ENCODE measurements at regions not wholly inside any gene's neighbourhood (a gene's known extent, or its start where the extent isn't known, plus 50 kb on each side); places are given as distances from the start of the nearest gene placed in this dataset.

GRCh38 chr7:135847242-135847641 lies 98.6 kb upstream of the FAM180A start:
- no peaks in the 10 kb centered on the region for H3K27me3 ChIP-seq
- no peaks in the 10 kb centered on the region for H3K4me1 ChIP-seq
- H4K20me1 ChIP-seq = no peaks in the 10 kb centered on the region
- no peak for TF ChIP-seq Cebpa-rat (IDR thresholded peaks at IDR 0.05)
- no peak overlapping the region for H3K4me3 ChIP-seq
- no peak overlapping the region for H3K4me2 ChIP-seq
- H3K9me3 ChIP-seq = no peaks in the 10 kb centered on the region
- H3K27ac ChIP-seq = no peak overlapping the region
- H3K9ac ChIP-seq = no peak overlapping the region
- no peaks in the 10 kb centered on the region for H3K36me3 ChIP-seq

- H3K27ac ChIP-seq = no peak overlapping the region
- no peak for TF ChIP-seq Cebpa-rat (IDR thresholded peaks at IDR 0.05)
- no peaks in the 10 kb centered on the region for H3K36me3 ChIP-seq
- H3K27me3 ChIP-seq = no peaks in the 10 kb centered on the region
- no peaks in the 10 kb centered on the region for H3K9me3 ChIP-seq
- no peak overlapping the region for H3K9ac ChIP-seq
- H3K4me2 ChIP-seq = no peak overlapping the region
- H3K4me1 ChIP-seq = no peaks in the 10 kb centered on the region
- H4K20me1 ChIP-seq = no peaks in the 10 kb centered on the region
- H3K4me3 ChIP-seq = no peak overlapping the region
These were observed 97.7 kb upstream of the FAM180A start for GRCh38 chr7:135846339-135846738.

GRCh38 chr7:135845415-135846075 lies 96.9 kb upstream of the FAM180A start:
- no peak overlapping the region for H3K4me2 ChIP-seq
- no peak overlapping the region for H3K9ac ChIP-seq
- H3K9me3 ChIP-seq = no peaks in the 10 kb centered on the region
- H3K27me3 ChIP-seq = no peaks in the 10 kb centered on the region
- H3K4me3 ChIP-seq = no peak overlapping the region
- H3K36me3 ChIP-seq = no peaks in the 10 kb centered on the region
- no peaks in the 10 kb centered on the region for H4K20me1 ChIP-seq
- H3K4me1 ChIP-seq = no peaks in the 10 kb centered on the region
- no peak overlapping the region for H3K27ac ChIP-seq
- TF ChIP-seq Cebpa-rat (IDR thresholded peaks at IDR 0.05) = no peak

GRCh38 chr7:135844903-135845302 lies 96.3 kb upstream of the FAM180A start:
- no peak for TF ChIP-seq Cebpa-rat (IDR thresholded peaks at IDR 0.05)
- Histone ChIP-seq H4K20me1 (no peaks in the 10 kb centered on the region), H3K9ac (no peak overlapping the region), H3K27ac (no peak overlapping the region), H3K4me2 (no peak overlapping the region), H3K4me3 (no peak overlapping the region), H3K9me3 (no peaks in the 10 kb centered on the region), H3K27me3 (no peaks in the 10 kb centered on the region), H3K36me3 (no peaks in the 10 kb centered on the region), H3K4me1 (no peaks in the 10 kb centered on the region)

GRCh38 chr7:135843214-135843613 lies 94.6 kb upstream of the FAM180A start:
- Histone ChIP-seq H3K9ac (no peak overlapping the region), H3K4me1 (no peaks in the 10 kb centered on the region), H3K4me3 (no peak overlapping the region), H4K20me1 (no peaks in the 10 kb centered on the region), H3K27ac (no peak overlapping the region), H3K27me3 (no peaks in the 10 kb centered on the region), H3K9me3 (no peaks in the 10 kb centered on the region), H3K36me3 (no peaks in the 10 kb centered on the region), H3K4me2 (no peak overlapping the region)
- TF ChIP-seq Cebpa-rat (IDR thresholded peaks at IDR 0.05) = no peak

GRCh38 chr7:135842446-135843179 lies 94.0 kb upstream of the FAM180A start:
- TF ChIP-seq Cebpa-rat (IDR thresholded peaks at IDR 0.05) = no peak
- no peaks in the 10 kb centered on the region for H4K20me1 ChIP-seq
- H3K27ac ChIP-seq = no peak overlapping the region
- no peaks in the 10 kb centered on the region for H3K36me3 ChIP-seq
- no peak overlapping the region for H3K4me2 ChIP-seq
- no peak overlapping the region for H3K9ac ChIP-seq
- H3K4me3 ChIP-seq = no peak overlapping the region
- no peaks in the 10 kb centered on the region for H3K27me3 ChIP-seq
- no peaks in the 10 kb centered on the region for H3K9me3 ChIP-seq
- no peaks in the 10 kb centered on the region for H3K4me1 ChIP-seq

GRCh38 chr7:135840591-135840990 lies 92.0 kb upstream of the FAM180A start:
- H3K9ac ChIP-seq = no peak overlapping the region
- no peak for TF ChIP-seq Cebpa-rat (IDR thresholded peaks at IDR 0.05)
- H3K27ac ChIP-seq = no peak overlapping the region
- H4K20me1 ChIP-seq = no peaks in the 10 kb centered on the region
- no peaks in the 10 kb centered on the region for H3K9me3 ChIP-seq
- no peak overlapping the region for H3K4me2 ChIP-seq
- no peaks in the 10 kb centered on the region for H3K27me3 ChIP-seq
- H3K4me1 ChIP-seq = no peaks in the 10 kb centered on the region
- no peak overlapping the region for H3K4me3 ChIP-seq
- no peaks in the 10 kb centered on the region for H3K36me3 ChIP-seq

- H3K9me3 ChIP-seq = no peaks in the 10 kb centered on the region
- H3K36me3 ChIP-seq = no peaks in the 10 kb centered on the region
- H3K4me1 ChIP-seq = peaks cover 12% of the 10 kb centered on the region
- H3K4me3 ChIP-seq = no peak overlapping the region
- H3K27ac ChIP-seq = no peak overlapping the region
- no peaks in the 10 kb centered on the region for H3K27me3 ChIP-seq
- no peak overlapping the region for H3K9ac ChIP-seq
- TF ChIP-seq Cebpa-rat (IDR thresholded peaks at IDR 0.05) = no peak
- no peaks in the 10 kb centered on the region for H4K20me1 ChIP-seq
- H3K4me2 ChIP-seq = no peak overlapping the region
These were observed 89.1 kb upstream of the FAM180A start for GRCh38 chr7:135837675-135838074.

GRCh38 chr7:135834266-135834665 lies 85.7 kb upstream of the FAM180A start:
- Histone ChIP-seq H3K27me3 (no peaks in the 10 kb centered on the region), H3K9ac (no peak overlapping the region), H4K20me1 (no peaks in the 10 kb centered on the region), H3K36me3 (no peaks in the 10 kb centered on the region), H3K4me2 (peak overlapping the region; percentile 42), H3K4me3 (no peak overlapping the region), H3K4me1 (peaks cover 12% of the 10 kb centered on the region), H3K9me3 (no peaks in the 10 kb centered on the region), H3K27ac (no peak overlapping the region)
- TF ChIP-seq Cebpa-rat (IDR thresholded peaks at IDR 0.05) = no peak

GRCh38 chr7:135833642-135834041 lies 85.0 kb upstream of the FAM180A start:
- H3K4me2 ChIP-seq = peak overlapping the region; percentile 42; the same call in 1 of the 2 replicates
- H3K4me1 ChIP-seq = peaks cover 12% of the 10 kb centered on the region
- H4K20me1 ChIP-seq = no peaks in the 10 kb centered on the region
- no peaks in the 10 kb centered on the region for H3K36me3 ChIP-seq
- no peak overlapping the region for H3K27ac ChIP-seq
- no peaks in the 10 kb centered on the region for H3K27me3 ChIP-seq
- no peaks in the 10 kb centered on the region for H3K9me3 ChIP-seq
- no peak overlapping the region for H3K4me3 ChIP-seq
- H3K9ac ChIP-seq = no peak overlapping the region
- no peak for TF ChIP-seq Cebpa-rat (IDR thresholded peaks at IDR 0.05)

All from BLaER1 (cell line).